SIG-M5 (cell line): ENCODE measurements at regions not wholly inside any gene's neighbourhood (a gene's known extent, or its start where the extent isn't known, plus 50 kb on each side); places are given as distances from the start of the nearest gene placed in this dataset.

ENCODE experiments used
- DNase-seq: peaks from one replicate; lab custom pipeline; 2025; lab: John Stamatoyannopoulos, UW

GRCh38 chr13:31441800-31442510, 242.2 kb downstream of the B3GLCT start:
- DNase-seq = no peak

GRCh38 chr13:31442571-31442970, 242.8 kb downstream of the B3GLCT start:
- DNase-seq = no peak

DNA sequence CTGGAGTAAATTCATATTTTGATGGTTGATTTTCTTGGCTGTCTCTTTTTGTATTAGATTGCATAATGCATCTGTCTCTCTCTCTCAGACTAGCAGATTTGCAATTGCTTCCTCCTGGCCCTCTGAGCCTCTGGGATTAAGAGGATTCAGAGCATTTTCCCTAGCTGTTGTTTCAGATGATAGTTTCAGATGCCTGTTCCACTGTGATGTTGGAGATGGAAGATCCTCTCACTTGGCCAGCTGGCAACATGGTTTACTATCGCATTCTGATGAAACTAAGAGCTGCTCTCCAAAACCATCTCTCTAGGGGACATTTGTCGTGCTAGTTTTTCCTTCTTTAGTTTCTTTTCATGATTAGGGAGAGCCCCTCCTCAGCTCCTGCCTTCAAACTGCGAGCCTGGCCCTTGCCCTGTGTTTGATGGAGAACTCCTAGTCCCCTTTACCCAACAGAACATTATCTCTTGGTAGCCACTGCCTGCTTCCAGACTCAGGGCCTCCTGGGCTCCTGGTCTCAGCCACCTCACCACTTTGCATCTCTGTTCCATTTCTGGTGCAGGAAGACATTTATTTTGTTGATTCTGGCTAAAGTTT, 244.6 kb downstream of the B3GLCT start:
- DNase-seq = no peak

DNA sequence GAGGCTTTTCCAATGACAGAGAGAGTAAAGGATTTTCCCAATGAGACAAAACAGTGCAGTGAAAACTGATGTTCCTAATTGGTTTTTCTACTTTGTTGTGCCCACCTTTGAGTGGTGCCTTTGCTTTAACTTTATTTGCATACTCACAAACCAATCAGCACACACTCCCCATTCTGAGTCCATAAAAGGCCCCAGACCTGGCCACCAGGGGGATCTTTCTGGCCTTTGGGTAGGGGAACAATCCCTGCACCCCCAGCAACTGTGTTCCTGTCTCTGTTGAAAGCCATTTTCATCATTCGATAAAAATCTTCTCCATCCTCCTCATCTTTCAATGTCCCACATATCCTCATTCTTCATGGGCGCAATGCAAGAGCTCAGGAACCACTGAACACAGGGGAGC, 252.8 kb downstream of the B3GLCT start:
- DNase-seq = no peak

- no peak for DNase-seq
Measured at GRCh38 chr13:31455581-31455980, 255.8 kb downstream of the B3GLCT start.

DNA sequence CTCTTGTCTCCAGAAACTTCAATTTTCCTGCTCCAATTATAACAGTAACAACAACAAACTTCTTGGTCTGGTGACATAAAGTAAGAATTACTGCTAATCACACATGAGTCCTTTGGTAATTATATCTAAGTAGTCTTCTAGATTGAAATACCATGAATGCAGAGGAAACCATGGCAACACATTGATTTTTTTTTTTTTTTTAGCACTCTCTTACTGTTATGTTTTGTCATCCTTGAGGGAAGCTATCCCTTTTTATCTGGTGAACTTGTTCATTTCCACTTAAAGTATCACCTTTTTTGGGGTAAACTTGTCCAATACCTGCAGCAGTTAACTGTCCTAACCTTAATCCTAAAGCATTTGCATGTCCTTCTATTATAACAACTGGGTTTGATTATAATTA, 256.3 kb downstream of the B3GLCT start:
- no peak for DNase-seq

DNA sequence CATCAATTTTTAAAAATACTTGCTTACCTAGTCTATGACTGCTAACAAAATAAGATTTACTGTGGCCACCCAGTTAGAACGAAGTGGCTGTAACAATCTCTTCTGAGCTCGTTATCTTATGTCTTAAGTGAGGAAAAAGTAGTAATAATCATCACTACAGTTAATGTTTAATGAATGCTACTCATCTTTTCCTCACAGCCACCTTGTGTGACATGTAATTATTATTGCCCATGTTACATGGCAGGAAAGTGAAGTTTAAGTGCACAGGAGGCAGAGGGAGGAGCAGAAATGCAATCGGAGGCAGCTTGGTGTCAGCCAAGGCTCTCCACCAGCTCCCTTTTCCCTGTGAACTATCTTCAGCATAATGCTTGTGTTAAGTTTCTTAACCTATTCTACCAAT, 260.3 kb downstream of the B3GLCT start:
- DNase-seq = no peak

- DNase-seq = no peak
Measured at GRCh38 chr13:31461923-31462322, 262.1 kb downstream of the B3GLCT start.

- DNase-seq = no peak
Measured at GRCh38 chr13:31462766-31463165, 263.0 kb downstream of the B3GLCT start.

- DNase-seq = no peak
Measured at GRCh38 chr13:31468114-31468902, 268.5 kb downstream of the B3GLCT start.

DNA sequence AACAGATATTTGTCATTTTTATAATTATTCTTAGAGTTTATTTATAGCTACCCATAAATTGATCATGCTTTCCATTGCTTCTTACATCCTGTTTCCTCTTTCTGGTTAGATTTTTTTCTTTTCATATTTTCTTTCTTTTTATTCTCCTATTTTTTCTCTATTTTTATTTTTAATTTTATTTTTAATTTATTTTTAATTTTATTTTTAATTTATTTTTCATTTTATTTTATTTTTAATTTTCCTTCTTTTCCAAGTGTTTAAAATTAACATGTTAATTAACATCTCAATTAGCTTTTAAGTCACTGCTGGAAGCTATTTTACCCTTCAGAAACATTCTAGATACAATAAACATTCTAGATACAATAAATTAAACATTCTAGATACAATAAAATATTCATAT, 269.6 kb downstream of the B3GLCT start:
- no peak for DNase-seq

DNA sequence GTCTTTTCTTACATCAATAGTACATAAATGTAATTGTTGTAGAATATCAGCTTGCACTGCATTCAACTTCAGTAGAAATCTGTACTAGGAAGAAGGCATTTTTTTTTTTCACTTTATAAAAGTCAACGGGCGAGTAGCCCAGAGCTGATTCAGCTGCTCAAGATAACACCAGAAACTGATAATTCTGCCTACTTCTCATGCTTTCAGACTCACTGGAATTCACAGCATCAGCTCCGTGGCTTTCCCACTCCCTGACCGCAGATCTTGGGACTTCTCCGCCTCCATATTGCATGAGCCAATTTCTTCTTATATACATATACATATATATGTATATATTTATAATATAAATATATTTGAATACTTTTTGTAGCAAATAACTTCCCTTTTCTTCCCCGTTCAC, 263.1 kb upstream of the RXFP2 start:
- DNase-seq = no peak

GRCh38 chr13:31476753-31477152, 262.6 kb upstream of the RXFP2 start:
- DNase-seq = no peak

DNA sequence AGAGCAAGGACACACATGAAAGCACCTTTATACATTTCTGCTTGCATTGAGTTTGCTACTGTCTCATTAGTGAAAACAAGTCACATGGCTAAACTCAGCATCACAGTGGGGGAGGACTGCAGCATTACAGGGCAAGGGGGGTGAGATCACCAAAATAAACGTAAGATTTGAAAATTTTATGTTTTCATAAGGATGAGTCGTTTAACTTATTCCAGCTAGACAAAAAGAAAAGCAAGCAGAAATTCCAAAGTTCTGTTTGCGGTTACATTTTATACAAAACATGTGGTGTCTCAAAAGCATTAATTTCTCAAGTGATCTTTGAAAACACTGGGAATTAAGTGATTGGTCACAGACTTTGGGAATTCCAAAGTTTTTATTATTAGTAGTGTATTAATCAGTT, 261.4 kb upstream of the RXFP2 start:
- no peak for DNase-seq

DNA sequence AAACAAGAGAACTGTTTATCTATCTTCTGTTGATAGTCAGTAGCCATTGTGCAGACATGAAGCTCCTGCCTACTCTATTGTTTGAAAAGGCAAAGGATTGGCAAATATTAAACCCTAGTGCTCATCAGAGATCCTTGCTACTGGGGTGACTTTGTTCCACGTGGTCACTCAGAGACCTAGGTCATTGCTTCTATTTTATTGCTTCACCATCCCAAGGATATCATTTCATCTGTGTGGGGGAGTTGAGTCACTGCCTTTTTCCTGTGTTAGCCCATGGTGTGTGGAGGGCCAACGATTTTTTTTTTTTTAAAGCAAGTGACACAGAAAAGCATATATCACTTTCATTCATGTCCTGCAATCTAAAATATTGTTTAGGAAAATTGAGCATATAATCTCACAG, 254.1 kb upstream of the RXFP2 start:
- no peak for DNase-seq

- DNase-seq = no peak
Measured at GRCh38 chr13:31485651-31486051, 253.7 kb upstream of the RXFP2 start.

DNA sequence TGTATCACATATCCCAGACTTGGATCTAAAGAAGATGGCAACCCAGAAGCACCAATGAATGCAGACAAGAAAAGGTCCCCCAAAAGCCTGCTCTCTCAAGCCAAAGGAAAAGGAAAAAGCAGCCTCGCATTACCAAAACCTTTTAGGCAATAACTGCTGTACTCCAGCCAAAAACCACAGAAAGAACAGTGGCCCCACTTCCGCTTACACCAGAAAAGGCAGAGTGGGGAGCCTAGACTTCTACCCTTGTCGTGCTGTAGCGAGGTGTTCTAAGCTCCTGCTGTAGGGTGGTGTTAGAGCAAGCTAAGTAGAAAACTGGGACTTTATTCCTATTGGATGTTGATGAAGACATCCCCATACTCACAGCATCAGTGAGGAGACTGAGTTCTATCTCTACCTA, 244.0 kb upstream of the RXFP2 start:
- no peak for DNase-seq

GRCh38 chr13:31499274-31499673, 240.1 kb upstream of the RXFP2 start:
- DNase-seq = no peak

- no peak for DNase-seq
Measured at GRCh38 chr13:31503626-31504025, 235.7 kb upstream of the RXFP2 start.

DNA sequence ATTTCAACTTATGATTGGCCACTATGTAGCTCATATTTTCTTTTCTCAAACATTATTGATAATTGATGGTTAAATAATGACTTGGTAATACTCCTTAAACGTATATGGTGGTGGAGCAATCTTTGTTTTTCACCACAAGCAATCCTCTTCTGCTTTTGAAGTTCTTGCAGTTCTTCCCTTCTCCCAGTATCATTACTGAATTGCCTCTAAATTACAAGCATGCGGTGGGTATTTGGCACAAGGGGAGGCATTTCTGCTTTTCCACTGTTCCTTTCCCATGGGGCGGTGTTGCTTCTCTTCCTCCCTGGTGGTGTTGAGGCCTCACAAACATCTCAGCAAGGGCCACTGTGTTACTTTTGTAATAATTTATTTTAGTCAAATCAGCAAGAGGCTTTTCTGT, 234.4 kb upstream of the RXFP2 start:
- no peak for DNase-seq

DNA sequence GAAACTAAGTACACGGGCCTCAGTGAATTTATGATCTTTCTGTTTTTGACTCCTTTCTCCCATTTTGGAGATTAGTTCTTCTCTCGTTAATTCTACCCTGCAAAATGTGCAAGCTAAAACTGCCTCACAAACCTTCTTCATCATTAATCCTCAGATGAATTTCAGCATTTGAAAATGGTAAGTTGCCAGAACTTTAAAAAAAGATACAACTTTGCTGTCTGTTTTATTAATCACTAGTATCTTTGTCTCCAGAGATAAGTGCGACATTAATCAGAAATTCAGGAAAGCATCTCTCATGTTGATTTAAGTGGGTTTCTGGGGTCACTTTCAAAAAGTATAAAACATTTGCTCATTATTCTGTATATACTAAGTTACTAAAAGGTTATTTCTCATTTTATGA, 227.0 kb upstream of the RXFP2 start:
- DNase-seq = no peak

GRCh38 chr13:31514932-31515331, 224.4 kb upstream of the RXFP2 start:
- DNase-seq = no peak

DNA sequence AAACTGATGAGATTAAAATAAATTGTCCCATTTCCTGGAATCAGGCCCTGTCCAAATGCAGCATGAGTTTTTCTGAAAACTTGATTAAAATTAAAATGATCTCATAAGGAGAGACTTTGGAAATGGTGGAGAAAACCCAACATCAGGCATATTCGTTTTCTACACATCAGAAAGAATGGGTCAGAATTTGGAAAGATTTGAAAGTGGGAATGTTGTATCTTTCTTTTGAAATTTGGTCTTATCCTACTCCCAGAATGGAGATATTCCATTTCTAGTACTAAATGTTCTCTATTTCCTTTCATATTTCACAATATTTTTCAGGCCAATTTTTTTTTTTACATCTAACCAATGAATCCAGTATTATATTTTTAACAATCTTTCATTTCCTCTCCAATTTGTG, 223.9 kb upstream of the RXFP2 start:
- DNase-seq = no peak
